ENCODE measurements at regions not wholly inside any gene's neighbourhood (a gene's known extent, or its start where the extent isn't known, plus 50 kb on each side); places are given as distances from the start of the nearest gene placed in this dataset.

DNA sequence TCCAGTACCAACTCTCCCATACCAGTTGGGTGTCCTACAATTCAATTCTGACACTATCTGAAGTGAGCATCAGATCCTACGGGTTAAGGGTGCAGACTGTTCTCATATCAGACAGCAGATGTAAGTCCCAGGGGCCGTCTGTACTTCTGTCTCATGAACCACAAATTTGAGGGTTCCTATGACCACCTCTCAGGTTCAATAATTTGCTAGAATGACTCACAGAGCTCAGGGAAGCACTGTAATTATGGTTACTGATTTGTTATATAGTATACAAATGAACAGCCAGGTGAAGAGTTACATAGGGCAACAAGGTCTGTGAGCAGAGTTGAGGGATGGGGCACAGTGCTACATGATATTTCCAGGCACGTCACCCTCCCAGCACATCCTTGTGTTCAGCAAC, 499.1 kb downstream of the DMAC1 start:
- WGBS, 2 experiments (ENCODE audit: extremely low coverage in 1 of 2, insufficient coverage in 1 of 2, insufficient read length in 1 of 2, insufficient replicate concordance in 2 of 2, low coverage in 1 of 2, low lambda C conversion rate in 2 of 2, missing lambda C conversion rate in 1 of 2) = 80% methylated on average over 3 of the region's 3 CpGs; no CpG with 5 or more reads in 1 of the 2 experiments
- CTCF ChIA-PET (ENCODE audit: partially characterized antibody) = no interaction called here
- no peaks in the 10 kb centered on the region for H3K9me3 ChIP-seq (ENCODE audit: insufficient read depth in 2 of 2, low read depth in 1 of 2, low read length in 1 of 2)

More for the DNA sequence above, 499.1 kb downstream of the DMAC1 start:
- Histone ChIP-seq H2BK15ac (ENCODE audit: low read length) (no peak overlapping the region), H3K23ac (ENCODE audit: insufficient read length) (no peak overlapping the region), H4K5ac (ENCODE audit: insufficient read length, low read depth, low read length) (no peak overlapping the region), H3K9ac (replicated peaks in 1 of 4; ENCODE audit: extremely low read depth in 1 of 4, low read depth in 3 of 4, low read length in 3 of 4) (no peak overlapping the region), H2BK120ac (replicated peaks; ENCODE audit: low read depth, low read length) (no peak overlapping the region), H3K27me3 (replicated peaks in 1 of 4; ENCODE audit: control insufficient read depth in 3 of 4, extremely low read depth in 1 of 4, insufficient read depth in 3 of 4, low read length in 3 of 4) (no peaks in the 10 kb centered on the region), H3K4me1 (replicated peaks in 1 of 4; ENCODE audit: control insufficient read depth in 3 of 4, insufficient read depth in 4 of 4, low read length in 3 of 4) (no peaks in the 10 kb centered on the region), H3K79me1 (ENCODE audit: low read depth, low read length) (no peaks in the 10 kb centered on the region), H3K23me2 (ENCODE audit: low read depth, low read length) (no peaks in the 10 kb centered on the region), H2BK20ac (ENCODE audit: low read length) (no peak overlapping the region), H3K27ac (ENCODE audit: low read depth, low read length) (no peak overlapping the region), H2BK5ac (ENCODE audit: low read depth, low read length) (no peak overlapping the region), H3K4me2 (ENCODE audit: insufficient read depth in 1 of 2, low read depth in 2 of 2, low read length in 2 of 2) (no peak overlapping the region), H3K79me2 (ENCODE audit: control insufficient read depth in 1 of 2, insufficient read depth in 2 of 2, low read length in 2 of 2) (no peaks in the 10 kb centered on the region), H3K36me3 (ENCODE audit: control insufficient read depth in 2 of 4, insufficient read depth in 4 of 4, low read length in 3 of 4) (no peaks in the 10 kb centered on the region), H3K18ac (ENCODE audit: extremely low read depth, low read length) (no peak overlapping the region), H4K8ac (ENCODE audit: extremely low read depth, insufficient read depth, low read length) (no peak overlapping the region), H2BK12ac (ENCODE audit: low read depth, low read length) (no peak overlapping the region), H2AK5ac (ENCODE audit: low read depth, low read length) (no peak overlapping the region), H4K91ac (replicated peaks; ENCODE audit: insufficient read length, low read length) (no peak overlapping the region), H4K20me1 (replicated peaks in 1 of 2; ENCODE audit: control insufficient read depth in 1 of 2, insufficient read depth in 2 of 2, low read length in 2 of 2) (no peaks in the 10 kb centered on the region), H2AFZ (ENCODE audit: low read length) (no peak overlapping the region), H3K4ac (replicated peaks; ENCODE audit: insufficient read length, low read depth, low read length) (no peak overlapping the region), H3K4me3 (ENCODE audit: extremely low read depth in 1 of 4, insufficient read depth in 2 of 4, low read depth in 3 of 4, low read length in 4 of 4) (no peak overlapping the region), H3K14ac (ENCODE audit: insufficient read length) (no peak overlapping the region), H3K56ac (replicated peaks; ENCODE audit: insufficient read length, low read depth, low read length) (no peak overlapping the region)
- TF ChIP-seq, protein P1, sequence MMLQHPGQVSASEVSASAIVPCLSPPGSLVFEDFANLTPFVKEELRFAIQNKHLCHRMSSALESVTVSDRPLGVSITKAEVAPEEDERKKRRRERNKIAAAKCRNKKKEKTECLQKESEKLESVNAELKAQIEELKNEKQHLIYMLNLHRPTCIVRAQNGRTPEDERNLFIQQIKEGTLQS (IDR thresholded peaks at IDR 0.05; ENCODE audit: insufficient read depth, low read depth, low read length) = no peak
- no peak for TF ChIP-seq MAFK (IDR thresholded peaks at IDR 0.05; ENCODE audit: low read depth, low read length)
- no peak for TF ChIP-seq CBX8 (IDR thresholded peaks at IDR 0.05; ENCODE audit: borderline replicate concordance, low read depth, low read length)
- TF ChIP-seq, protein P2, sequence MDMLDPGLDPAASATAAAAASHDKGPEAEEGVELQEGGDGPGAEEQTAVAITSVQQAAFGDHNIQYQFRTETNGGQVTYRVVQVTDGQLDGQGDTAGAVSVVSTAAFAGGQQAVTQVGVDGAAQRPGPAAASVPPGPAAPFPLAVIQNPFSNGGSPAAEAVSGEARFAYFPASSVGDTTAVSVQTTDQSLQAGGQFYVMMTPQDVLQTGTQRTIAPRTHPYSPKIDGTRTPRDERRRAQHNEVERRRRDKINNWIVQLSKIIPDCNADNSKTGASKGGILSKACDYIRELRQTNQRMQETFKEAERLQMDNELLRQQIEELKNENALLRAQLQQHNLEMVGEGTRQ (IDR thresholded peaks at IDR 0.05; ENCODE audit: low read length) = no peak
- TF ChIP-seq BRCA1 (IDR thresholded peaks at IDR 0.05; ENCODE audit: low read depth, low read length) = no peak
- no peak for TF ChIP-seq SIRT6 (IDR thresholded peaks at IDR 0.05; ENCODE audit: low read length)
- no peak for TF ChIP-seq SAP30 (IDR thresholded peaks at IDR 0.05; ENCODE audit: insufficient read depth, insufficient replicate concordance, low read length)
- no peak for TF ChIP-seq RXRA (IDR thresholded peaks at IDR 0.05; ENCODE audit: insufficient read depth, low read depth, low read length)
- no peak for DNase-seq (ENCODE audit: low read depth in 1 of 2, low spot score in 2 of 2)
- POLR2A ChIA-PET (ENCODE audit: partially characterized antibody) = no interaction called here
- no peak for FAIRE-seq

Measured in H1 (cell line).